GM12878 (cell line): ENCODE measurements at regions not wholly inside any gene's neighbourhood (a gene's known extent, or its start where the extent isn't known, plus 50 kb on each side); places are given as distances from the start of the nearest gene placed in this dataset.

Experiments
- CBX5 ChIP-seq: sonication (generic); IDR thresholded peaks from 2 replicates; pipeline ENCODE4 v1.6.1; 2016; ENCODE audit warnings: low read depth, moderate library complexity, mild to moderate bottlenecking, inconsistent platforms
- HDAC2 ChIP-seq: fragments of 200-600 bp; sonication (generic); IDR thresholded peaks from 2 replicates; pipeline ENCODE4 v1.6.1; 2017
- IKZF1 ChIP-seq: fragments of 450-650 bp; conservative IDR thresholded peaks from 2 replicates; pipeline ENCODE4 v1.6.1; 2017; ENCODE audit warnings: antibody characterized with exemption, mild to moderate bottlenecking
- SRF ChIP-seq, 2 experiments: IDR thresholded peaks; 2 replicates each; pipeline ENCODE4 v1.6.1; 2011; ENCODE audit warnings: low read depth in 2 of 2, low read length in 2 of 2, mild to moderate bottlenecking in 1 of 2, moderate library complexity in 1 of 2
- TF ChIP-seq, protein P1 (sequence below), 3 experiments: IDR thresholded peaks in 2 of 3; conservative IDR thresholded peaks in 1 of 3; 2 replicates each; pipeline ENCODE4 v1.5.1; 2011; ENCODE audit warnings: low read depth in 3 of 3, low read length in 3 of 3, mild to moderate bottlenecking in 3 of 3, control low read depth in 2 of 3, moderate library complexity in 2 of 3, inconsistent platforms in 1 of 3, mixed read lengths in 1 of 3; ENCODE audit not compliant: control insufficient read depth in 2 of 3, insufficient read depth in 1 of 3; ENCODE audit errors: extremely low read depth in 1 of 3

DNA sequence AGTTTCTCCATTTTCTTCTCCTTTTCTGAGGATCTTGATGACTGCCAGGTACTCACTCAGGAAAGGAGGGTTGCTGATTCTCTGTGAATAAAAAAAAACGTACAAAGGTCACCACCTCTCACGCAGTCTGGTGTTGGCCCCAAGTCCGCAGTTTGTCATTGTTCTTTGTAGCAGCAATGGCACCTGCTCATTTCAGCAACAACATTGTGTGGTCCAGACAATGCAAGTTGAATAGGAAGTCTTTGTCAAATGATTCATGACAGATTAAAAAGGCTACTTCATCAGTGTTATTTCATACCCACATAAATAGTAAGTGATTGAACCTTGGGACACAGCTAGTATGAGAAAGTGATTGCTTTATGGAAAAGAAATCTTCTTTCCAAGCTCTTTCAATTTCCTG lies 653.5 kb upstream of the MGMT start:
- TF ChIP-seq IKZF1 (no peak), CBX5 (no peak), HDAC2 (no peak), SRF (IDR thresholded peaks at IDR 0.05; ENCODE audit: low read depth in 2 of 2, low read length in 2 of 2) (no peak)
- TF ChIP-seq, protein P1, sequence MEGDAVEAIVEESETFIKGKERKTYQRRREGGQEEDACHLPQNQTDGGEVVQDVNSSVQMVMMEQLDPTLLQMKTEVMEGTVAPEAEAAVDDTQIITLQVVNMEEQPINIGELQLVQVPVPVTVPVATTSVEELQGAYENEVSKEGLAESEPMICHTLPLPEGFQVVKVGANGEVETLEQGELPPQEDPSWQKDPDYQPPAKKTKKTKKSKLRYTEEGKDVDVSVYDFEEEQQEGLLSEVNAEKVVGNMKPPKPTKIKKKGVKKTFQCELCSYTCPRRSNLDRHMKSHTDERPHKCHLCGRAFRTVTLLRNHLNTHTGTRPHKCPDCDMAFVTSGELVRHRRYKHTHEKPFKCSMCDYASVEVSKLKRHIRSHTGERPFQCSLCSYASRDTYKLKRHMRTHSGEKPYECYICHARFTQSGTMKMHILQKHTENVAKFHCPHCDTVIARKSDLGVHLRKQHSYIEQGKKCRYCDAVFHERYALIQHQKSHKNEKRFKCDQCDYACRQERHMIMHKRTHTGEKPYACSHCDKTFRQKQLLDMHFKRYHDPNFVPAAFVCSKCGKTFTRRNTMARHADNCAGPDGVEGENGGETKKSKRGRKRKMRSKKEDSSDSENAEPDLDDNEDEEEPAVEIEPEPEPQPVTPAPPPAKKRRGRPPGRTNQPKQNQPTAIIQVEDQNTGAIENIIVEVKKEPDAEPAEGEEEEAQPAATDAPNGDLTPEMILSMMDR (IDR thresholded peaks at IDR 0.05 in 2 of 3, conservative IDR thresholded peaks at IDR 0.05 in 1 of 3; ENCODE audit: control insufficient read depth in 2 of 3, extremely low read depth in 1 of 3, insufficient read depth in 1 of 3, low read depth in 3 of 3, low read length in 3 of 3), result no peak
